HG03575 (cell line): ENCODE measurements at regions not wholly inside any gene's neighbourhood (a gene's known extent, or its start where the extent isn't known, plus 50 kb on each side); places are given as distances from the start of the nearest gene placed in this dataset.

Source experiments
- ATAC-seq: cut with Tn5 transposase; IDR thresholded peaks from one replicate; pipeline ENCODE4 v1.9.1; 2021; ENCODE audit not compliant: unreplicated experiment, insufficient number of reproducible peaks, low FRiP score; ENCODE audit errors: extremely low read depth

DNA sequence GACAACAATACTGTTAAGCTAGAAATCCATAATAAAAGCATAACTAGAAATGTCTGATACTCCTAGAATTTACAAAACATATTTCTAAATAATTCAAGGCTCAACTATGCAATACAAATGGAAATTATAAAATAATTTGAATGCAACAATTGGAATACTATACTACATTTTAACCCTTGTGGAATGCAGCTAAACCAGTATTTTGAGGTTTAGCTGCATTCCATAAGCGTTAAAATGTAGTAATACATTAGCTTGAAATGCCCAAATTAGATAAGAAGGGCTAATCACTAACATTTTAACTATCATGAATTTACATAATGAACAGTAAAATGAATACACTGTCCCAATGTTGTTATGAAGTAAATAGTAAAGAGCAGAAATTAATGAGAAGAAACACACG lies 617.2 kb upstream of the CHORDC1 start:
- ATAC-seq, result no peak

DNA sequence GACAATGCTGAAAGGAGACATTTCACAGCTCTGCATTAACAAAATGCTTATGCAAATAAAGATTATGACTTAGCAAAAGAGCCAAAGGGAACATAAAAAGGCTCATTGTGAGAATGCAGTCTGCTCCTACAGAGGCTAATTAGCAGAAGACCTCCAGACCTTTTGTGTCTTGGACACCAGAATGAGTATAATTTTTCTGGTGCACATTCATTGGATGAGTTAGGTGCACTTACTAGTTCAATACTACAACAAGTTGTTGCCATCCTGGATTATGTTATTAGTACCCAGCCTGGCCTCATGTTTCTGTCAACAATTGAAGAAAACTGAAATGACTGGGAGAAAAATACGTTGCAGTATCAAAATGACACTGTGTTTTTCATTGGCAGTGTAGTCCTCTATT lies 613.2 kb upstream of the CHORDC1 start:
- ATAC-seq, result no peak

DNA sequence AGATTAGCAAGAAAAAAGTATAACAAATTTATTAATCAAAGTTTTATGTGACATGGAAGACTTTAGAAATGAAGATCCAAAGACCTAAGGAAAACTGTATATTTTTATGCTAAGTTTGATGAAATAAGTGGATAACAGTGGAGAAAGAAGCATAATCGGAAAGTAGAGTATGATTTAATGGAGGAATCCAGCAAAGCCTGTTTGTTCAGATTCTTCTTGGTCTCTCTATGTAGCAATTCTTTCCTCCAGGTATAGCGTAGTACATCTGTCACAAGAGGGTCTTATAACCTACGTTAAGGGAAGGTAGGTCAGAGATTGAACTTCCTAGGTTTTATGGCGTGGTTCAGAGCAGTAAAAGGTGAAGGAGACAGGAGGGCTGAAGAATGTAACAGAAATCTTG lies 600.6 kb upstream of the CHORDC1 start:
- ATAC-seq, result no peak

DNA sequence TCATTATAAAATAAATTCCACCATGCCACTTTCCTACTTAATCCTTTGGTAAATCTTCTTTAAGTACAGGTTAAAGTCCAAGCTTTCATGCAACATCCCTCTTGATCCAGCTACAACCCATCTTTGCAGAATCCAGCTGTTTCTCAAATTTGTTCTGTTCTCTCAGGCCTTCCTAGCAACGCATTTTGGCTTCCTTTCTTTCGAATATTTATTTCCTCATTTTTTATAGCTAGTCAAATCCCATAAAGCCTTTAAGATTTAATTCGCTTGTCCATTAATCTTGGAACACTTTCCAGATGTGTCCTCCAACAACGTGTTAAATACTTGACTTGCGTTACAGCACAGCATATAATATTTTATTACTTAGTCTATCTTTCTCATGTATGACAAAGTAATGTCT lies 600.1 kb upstream of the CHORDC1 start:
- ATAC-seq, result no peak

DNA sequence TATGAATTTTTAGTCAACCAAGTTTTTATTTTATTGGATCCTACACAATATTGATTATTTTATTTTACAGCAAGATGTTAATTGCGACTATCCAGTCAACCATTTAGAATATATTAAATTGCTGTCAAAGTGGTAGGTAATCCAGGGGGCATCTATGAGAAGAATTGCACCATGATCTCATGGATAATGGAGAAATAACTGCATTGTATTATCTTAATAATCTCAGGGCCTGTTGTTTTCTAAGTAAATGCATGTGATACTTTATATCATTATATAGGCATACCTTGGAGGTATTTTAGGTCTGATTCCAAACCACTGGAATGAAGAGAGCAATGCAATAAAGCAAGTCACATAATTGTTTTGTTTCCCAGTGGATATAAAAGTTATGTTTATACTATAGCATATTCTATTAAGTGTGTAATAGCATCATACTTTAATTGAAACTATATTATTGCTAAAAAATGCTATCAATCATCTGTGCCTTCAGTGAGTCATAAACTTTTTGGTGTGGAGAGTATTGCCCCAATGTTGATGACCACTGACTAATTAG lies 595.4 kb upstream of the CHORDC1 start:
- no peak for ATAC-seq

DNA sequence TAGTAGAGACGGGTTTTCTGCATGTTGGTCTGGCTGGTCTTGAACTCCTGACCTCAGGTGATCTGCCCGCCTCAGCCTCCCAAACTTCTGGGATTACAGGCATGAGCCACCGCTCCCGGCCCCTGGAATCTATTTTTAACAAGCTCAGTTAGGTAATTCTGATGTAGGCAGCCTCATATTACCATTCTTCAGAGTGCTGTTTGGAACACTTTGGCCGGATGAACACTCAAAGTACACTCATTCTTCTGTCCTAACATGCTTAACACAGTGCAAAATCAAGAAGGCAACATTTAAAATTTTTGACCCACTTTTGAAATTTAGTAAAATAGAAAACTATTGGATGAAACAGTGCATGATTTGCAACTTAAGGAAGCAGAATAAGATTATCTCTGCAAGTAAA lies 586.7 kb upstream of the CHORDC1 start:
- no peak for ATAC-seq

DNA sequence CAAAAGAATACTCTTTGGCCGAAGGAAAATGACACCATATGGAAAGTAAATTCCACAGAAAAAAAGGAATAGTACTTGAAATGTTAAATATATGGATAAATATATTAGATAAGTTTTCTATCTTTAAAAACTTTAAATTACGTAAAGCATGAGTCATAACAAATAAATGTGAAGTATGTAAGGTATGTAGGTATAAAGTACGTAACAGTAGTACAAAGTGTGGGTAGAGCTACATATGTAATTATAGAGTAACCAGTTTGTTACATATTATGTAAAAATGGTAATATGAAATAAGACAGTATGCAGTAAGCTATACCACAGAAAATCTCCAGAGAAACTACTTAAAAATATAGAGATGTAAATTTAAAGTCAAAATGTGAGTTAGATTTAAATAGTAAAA lies 582.3 kb upstream of the CHORDC1 start:
- ATAC-seq, result no peak

DNA sequence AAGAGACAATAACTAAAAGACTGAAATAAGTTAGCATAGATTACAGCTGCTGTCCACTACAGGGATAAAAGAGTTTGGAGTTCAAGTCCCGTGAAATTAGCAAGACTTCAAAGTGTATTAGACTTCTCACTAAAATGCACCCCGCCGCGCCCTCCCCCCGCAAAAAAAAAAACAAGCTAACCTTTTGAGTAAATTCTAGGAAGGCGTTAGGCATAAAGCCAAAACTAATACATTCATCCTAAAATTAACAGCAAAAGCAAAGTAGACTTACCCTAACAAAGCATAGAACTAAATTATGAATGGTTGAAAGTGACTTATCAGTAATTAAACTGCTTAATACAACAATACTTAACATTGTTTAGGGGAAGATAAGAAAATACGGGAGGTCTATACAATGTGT lies 581.0 kb upstream of the CHORDC1 start:
- no peak for ATAC-seq

DNA sequence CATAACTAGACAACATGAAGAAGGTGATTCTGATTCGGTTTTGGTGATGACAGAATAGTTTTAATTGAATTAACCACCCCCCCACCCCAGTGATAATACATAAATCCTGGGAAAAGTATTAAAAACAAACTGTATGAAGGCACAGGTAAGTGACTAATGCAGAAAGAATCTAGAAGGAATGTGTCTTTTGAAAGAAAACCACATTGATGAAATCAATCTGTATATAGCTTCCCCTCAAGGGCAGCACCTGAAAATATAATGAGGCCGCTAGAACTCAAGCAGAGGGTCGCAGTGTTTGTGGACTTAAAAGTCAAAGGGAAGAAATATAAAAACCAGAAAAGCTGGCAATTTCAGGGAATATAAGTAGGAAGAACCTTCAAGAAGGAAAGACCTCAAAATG lies 580.5 kb upstream of the CHORDC1 start:
- ATAC-seq, result no peak

DNA sequence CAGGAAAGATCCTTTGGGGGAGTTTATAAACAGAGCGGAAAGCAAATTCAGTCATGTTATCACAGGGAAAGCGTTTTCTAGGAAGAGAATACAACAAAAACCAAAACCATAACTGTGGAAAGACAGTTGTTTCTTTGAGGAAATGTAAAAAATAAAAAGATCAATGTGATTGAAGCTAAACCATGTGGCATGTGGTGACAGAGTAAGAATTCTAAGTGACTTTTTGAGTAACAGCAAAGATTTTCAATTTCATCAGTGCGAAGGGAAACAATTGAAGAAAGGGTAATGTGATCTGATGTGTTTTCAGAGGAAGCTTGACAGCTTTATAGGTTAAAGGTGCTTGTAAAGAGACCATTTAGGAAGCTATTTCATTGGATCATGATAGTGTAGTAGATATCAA lies 575.9 kb upstream of the CHORDC1 start:
- ATAC-seq, result no peak

DNA sequence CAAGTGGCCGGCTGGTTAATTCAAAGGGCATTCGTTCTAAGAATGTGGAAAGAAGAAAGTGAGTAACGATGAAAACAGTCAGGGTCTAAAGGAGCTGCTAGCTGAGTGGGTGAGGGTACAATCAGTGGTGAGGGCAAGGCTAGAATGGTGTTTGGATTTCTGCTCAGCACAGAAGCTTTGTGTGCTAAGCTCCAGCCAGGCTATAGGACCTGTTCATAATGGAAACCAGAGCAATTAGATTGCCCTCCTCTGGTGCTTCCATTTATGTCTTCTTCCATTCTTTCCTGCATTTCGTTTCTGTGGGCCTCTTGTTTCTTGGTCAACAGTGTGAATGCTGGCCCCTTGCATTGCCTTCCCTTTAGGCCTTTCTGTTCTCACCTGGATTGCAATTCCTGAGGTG lies 572.9 kb upstream of the CHORDC1 start:
- no peak for ATAC-seq

DNA sequence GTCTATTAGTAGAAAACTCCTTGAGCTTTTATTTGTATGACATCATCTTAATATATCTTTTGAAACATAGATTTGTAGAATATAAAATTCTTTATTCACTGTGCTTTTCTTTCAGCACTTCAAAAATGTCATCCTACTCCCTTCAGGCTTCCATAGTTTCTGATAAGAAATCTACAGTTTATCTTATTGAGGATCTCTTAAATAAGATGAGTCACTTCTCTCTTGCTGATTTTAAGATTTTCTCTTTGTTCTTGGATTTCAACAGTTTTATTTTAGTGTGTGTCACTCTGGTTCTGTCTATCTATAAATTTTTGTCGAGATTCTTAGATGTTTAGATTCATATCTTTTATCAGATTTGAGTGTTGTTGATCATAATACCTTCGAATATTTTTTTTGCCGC lies 566.1 kb upstream of the CHORDC1 start:
- ATAC-seq, result no peak

DNA sequence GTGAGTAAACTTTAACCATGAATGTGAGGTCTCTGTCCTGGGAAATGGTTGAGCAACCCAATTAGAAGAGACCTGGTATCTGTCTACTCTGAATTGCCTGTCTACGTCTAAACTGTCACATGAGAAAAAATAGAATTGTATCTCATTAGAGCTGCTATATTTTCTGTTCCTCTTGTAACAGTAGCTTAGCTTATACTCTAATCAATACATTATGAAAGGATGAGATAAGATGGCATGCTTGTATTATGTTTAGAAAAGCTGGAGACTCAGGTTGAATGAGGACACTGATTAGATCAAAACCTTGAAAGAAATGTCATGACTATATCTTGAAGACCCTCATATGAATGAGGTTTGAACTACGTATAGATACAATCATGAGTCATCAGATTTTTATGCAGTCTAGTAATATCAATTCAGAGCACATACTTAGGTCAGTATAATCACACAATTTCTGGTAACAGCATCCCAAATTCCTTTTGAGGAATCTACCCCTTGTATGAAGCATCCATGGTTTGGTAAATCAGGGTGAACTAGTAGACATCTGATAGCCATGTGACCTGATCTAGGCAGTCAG lies 561.5 kb upstream of the CHORDC1 start:
- ATAC-seq, result no peak

DNA sequence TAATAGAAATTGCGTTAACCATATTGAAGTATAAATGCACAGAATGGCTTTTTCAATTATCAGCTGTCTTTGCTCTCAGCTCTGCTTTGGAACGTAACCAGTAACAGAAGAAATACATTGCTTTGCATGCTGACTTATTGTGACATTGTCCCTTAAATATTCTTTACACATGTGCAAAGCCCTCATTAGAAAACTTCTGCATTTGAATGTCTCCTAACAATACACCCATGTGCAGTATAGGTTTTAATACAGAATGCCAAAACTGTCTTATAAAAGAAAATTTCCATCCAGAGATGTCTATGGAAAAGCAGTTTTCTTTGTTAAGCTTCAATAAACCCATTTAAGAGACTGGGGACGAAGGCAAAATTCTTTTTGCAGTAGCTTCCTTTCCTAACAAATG lies 560.3 kb upstream of the CHORDC1 start:
- no peak for ATAC-seq

DNA sequence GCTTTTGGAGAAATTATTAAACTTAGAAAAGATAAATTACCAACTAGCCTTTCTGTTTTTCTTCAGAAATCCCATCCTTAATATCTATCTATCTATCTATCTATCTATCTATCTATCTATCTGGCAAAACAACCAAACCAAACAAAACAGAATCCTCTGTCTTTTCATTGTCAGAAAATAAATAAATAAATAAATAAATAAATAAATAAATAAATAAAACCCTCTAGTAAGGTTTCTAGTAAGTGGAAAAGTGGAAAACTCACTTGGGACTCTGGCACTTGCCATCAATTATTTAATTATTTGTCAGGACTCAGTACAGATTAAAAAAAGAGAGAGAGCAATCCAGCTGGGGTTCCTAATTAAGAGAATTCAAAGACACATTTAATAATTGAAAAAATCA lies 556.2 kb upstream of the CHORDC1 start:
- ATAC-seq, result no peak

DNA sequence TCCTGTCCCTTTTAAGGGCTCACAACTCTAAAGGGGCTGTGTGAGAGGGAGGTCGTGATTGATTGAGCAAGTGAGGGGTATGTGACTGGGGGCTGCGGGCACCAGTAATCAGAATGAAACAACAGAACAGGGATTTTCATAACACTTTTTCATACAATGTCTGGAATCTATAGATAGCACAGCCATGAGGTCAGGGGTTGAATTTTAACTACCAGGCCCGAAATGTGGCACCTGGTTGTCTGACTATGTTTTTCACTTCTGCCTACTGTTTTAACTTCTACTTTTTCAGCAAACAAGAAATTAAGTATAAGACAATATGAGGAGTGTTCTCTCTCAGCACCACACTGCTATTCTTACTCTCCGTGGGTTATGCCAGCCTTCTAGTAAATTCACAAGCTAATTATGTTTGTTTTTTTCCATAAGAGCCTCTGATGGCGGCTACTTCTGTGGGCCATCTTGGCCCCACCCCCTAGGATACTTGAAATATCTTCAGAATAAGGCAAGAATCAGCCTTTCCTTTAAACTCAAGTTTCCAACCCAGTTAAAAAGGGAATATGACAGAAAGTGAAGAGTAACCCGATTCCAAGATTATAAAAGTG lies 552.8 kb upstream of the CHORDC1 start:
- no peak for ATAC-seq

DNA sequence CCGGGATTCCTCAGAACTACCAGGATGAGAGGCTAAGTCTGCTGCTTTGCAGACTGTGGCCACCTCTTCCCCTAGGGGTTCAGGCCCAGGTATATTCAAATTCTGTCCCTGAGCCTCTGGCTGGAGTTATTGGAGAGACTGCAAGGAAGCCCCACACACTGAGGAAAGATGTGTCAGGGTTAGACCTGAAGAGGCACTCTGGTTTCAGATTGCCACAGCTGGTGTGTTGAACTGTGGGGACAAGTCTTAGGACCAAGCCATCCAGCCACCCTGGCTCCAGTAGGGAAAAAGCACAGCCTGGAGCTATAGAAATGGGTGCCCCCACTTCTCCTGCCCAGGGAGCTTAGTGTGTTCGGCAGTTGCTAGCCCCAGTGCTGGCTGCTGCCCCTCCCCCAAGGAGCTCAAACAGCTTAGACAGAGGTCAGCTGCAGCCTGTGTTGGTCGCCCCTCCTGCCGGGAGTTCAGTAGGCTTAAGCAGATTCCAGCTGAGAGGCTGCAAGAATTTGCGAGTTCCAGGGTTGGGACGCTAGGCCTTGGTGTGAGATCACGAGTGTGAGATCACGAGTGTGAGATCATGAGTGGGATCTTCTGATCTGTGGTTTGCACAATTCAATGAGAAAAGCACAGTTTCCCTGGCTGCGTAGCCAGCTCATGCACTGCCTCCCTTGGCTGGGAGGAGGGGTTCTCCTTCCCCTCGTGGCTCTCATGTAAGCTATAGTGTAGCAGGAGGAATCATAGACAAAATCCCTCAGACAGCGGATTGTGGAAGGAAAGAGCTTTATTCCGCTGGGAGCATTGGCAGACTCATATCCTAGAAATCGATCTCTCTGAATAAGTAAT lies 552.1 kb upstream of the CHORDC1 start:
- no peak for ATAC-seq

DNA sequence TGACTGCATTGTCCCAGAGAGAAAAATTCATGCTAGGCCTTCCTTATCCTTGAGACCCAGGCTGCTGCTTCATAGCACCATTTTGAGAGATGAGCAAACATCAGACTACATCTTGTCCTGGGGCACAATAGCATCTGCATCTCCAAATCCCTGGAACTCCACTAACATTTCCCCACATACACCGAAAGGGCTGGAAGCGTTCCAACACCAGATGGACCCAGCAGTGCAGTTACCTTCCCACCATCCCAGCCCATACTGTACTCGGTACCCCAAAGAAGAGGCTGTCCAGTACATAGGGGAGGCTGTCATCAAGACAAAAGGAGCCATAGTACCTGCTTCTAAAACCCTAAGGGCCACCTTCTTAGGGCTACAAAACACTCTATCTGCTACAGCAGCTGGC lies 547.2 kb upstream of the CHORDC1 start:
- ATAC-seq, result no peak

DNA sequence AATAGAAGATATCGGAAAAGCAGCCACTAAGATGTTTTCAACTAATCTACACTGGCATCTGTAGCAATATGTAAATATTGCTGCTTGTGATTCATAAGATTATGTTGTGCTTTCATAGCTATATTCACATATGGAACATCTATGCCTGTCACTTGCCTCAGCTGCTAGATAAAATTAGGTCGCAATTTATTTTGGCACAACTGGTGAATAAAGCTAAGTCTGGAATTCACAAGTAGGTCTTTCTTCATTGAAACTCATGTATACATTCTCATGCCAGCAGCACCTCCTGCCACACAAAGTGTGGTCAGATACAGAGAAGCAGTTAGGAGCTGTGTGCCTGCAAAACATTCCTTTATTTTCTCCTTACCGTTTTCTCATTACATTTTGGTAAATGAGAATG lies 543.3 kb upstream of the CHORDC1 start:
- no peak for ATAC-seq

DNA sequence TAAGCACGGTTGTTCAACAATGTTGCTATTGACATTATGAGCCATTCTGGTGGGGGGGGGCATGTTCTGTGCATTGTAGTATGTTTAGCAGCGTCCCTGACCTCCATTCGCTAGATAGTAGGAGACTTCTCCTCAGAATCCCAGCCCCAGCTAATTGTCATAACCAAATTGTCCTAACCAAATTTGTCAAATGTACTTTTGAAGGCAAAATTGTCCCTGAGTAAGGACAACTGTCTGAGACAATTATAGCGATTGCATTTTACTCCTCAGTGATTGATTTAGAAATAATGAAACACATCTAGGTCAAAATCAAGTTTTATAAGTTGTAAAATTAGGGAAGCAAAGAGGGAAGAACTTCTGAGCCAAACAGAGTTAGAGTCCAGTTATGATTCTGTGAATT lies 541.8 kb upstream of the CHORDC1 start:
- ATAC-seq, result no peak
